ENCODE measurements at regions not wholly inside any gene's neighbourhood (a gene's known extent, or its start where the extent isn't known, plus 50 kb on each side); places are given as distances from the start of the nearest gene placed in this dataset.

DNA sequence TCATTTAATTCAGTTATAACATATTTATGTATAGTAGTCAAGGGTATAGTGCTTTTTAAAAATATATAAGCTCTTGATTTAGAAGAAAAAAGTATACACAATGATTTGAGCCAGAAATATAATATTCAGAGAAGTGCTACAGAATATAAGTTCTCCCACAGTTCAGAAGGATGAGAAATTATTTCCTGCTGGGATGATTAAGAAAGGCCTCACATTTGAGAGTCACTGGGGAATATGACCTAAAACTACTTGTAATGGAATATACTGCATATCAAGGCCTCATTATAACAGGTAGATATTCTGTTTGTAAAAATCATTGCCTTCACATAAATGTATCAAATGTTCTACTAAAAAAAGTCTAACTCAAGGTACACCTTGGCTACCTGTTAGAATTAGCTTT is 203.5 kb downstream of the MBD2 start:
- no peaks in the 10 kb centered on the region for H3K4me1 Mint-ChIP-seq
- H3K9me3 Mint-ChIP-seq, result no peaks in the 10 kb centered on the region
- DNase-seq (ENCODE audit: low spot score in 2 of 2, unreplicated experiment in 2 of 2), result no peak
- TF ChIP-seq, protein P1, sequence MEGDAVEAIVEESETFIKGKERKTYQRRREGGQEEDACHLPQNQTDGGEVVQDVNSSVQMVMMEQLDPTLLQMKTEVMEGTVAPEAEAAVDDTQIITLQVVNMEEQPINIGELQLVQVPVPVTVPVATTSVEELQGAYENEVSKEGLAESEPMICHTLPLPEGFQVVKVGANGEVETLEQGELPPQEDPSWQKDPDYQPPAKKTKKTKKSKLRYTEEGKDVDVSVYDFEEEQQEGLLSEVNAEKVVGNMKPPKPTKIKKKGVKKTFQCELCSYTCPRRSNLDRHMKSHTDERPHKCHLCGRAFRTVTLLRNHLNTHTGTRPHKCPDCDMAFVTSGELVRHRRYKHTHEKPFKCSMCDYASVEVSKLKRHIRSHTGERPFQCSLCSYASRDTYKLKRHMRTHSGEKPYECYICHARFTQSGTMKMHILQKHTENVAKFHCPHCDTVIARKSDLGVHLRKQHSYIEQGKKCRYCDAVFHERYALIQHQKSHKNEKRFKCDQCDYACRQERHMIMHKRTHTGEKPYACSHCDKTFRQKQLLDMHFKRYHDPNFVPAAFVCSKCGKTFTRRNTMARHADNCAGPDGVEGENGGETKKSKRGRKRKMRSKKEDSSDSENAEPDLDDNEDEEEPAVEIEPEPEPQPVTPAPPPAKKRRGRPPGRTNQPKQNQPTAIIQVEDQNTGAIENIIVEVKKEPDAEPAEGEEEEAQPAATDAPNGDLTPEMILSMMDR (IDR thresholded peaks at IDR 0.05; ENCODE audit: unreplicated experiment), result no peak
- no peaks in the 10 kb centered on the region for H3K27me3 Mint-ChIP-seq (ENCODE audit: low read depth)
- H3K36me3 Mint-ChIP-seq, result no peaks in the 10 kb centered on the region
- no peak overlapping the region for H3K27ac Mint-ChIP-seq
- H3K4me3 Mint-ChIP-seq, result no peak overlapping the region

DNA sequence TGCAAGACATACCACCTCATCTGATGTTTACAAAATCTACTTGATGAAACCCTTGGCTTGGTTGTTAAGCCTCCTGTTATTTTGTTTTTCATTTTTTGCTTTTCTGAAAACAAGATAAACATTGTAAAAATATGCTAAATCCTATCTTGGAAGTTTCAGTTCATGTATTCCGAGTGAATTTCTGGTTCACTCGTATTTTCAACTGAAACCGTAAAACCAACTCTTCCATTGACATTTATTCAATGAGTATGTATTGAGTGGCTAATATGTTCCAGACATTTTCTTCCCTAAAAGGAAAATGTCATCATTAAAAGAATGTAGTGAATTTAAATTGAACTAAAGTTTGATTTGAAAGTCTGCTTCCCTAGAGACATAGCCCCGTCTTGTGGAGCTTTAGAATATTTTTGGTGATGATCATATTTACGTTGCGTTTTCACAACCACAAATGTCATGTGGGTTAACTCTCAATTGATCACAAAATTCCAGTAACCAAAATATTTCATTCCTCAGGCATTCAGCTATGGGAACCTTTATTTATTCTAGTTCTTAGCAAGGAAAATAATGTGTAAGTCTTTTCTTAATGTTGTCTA is 204.2 kb downstream of the MBD2 start:
- no peaks in the 10 kb centered on the region for H3K9me3 Mint-ChIP-seq
- TF ChIP-seq, protein P1 (IDR thresholded peaks at IDR 0.05; ENCODE audit: unreplicated experiment), result no peak
- no peaks in the 10 kb centered on the region for H3K4me1 Mint-ChIP-seq
- no peak overlapping the region for H3K4me3 Mint-ChIP-seq
- no peak for DNase-seq (ENCODE audit: low spot score in 2 of 2, unreplicated experiment in 2 of 2)
- H3K27ac Mint-ChIP-seq, result no peak overlapping the region
- no peaks in the 10 kb centered on the region for H3K36me3 Mint-ChIP-seq
- H3K27me3 Mint-ChIP-seq (ENCODE audit: low read depth), result no peaks in the 10 kb centered on the region

DNA sequence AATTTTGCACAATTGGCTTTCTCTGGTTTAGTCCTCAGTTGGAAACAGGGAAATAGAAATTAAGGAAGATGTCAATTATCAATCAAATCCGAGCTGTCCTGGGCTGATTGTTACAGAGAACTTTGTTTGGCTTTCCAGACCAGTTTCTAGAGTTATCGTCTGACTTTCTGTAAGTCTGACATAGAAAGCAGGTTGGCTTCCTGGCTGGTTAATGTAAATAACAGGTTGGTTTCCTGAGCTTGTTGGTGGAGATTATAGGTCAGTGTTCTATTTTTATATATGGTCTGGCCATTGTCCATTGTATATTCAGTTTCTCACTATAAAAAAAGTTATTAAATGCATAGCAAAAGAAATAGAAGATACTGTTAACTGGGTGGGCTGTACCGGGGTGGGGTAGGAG is 204.8 kb downstream of the MBD2 start:
- no peak overlapping the region for H3K4me3 Mint-ChIP-seq
- no peaks in the 10 kb centered on the region for H3K4me1 Mint-ChIP-seq
- H3K9me3 Mint-ChIP-seq, result no peaks in the 10 kb centered on the region
- H3K27me3 Mint-ChIP-seq (ENCODE audit: low read depth), result no peaks in the 10 kb centered on the region
- no peaks in the 10 kb centered on the region for H3K36me3 Mint-ChIP-seq
- TF ChIP-seq, protein P1 (IDR thresholded peaks at IDR 0.05; ENCODE audit: unreplicated experiment), result no peak
- H3K27ac Mint-ChIP-seq, result no peak overlapping the region
- DNase-seq (ENCODE audit: low spot score in 2 of 2, unreplicated experiment in 2 of 2), result no peak

DNA sequence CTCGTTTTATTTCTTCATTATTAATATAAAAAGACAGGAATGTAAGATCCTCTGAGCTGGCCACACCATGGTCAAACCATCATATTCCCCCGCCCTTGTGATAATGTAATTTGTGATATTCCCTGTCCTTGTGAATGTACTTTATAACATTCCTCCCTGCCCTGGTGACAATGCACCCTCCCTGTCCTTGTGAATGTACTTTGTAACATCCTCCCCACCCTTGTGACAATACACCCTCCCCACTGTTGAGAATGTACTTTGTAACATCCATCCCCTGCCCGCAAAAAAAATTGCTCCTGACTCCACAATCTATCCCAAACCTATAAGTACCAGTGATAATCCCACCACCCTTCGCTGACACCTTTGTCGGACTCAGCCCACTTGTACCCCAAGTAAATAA is 211.0 kb downstream of the MBD2 start:
- DNase-seq (ENCODE audit: low spot score in 2 of 2, unreplicated experiment in 2 of 2), result no peak
- H3K4me1 Mint-ChIP-seq, result no peaks in the 10 kb centered on the region
- no peak overlapping the region for H3K4me3 Mint-ChIP-seq
- TF ChIP-seq, protein P1 (IDR thresholded peaks at IDR 0.05; ENCODE audit: unreplicated experiment), result no peak
- no peak overlapping the region for H3K27ac Mint-ChIP-seq
- no peaks in the 10 kb centered on the region for H3K36me3 Mint-ChIP-seq
- peaks cover 5% of the 10 kb centered on the region for H3K9me3 Mint-ChIP-seq
- no peaks in the 10 kb centered on the region for H3K27me3 Mint-ChIP-seq (ENCODE audit: low read depth)

DNA sequence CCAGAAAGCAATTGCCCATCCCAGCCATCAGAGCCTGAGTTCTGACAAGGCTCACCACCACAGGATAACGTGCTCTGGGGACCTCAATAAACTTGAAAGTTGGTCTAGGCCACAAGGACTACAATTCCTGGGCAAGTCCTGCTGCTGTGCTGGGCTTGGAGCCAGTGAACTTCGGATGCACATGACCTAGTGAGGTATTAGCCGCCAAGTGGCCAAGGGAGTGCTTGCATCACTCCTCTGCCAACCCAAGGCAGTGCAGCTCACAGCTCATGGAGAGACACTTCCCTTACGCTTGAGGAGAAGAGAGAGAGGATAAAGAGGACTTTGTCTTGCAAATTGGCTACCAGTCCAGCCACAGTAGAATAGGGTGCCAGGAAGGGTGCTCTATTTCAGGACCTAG is 219.6 kb downstream of the MBD2 start:
- H3K9me3 Mint-ChIP-seq, result peaks cover 13% of the 10 kb centered on the region
- H3K36me3 Mint-ChIP-seq, result no peaks in the 10 kb centered on the region
- H3K27me3 Mint-ChIP-seq (ENCODE audit: low read depth), result no peaks in the 10 kb centered on the region
- TF ChIP-seq, protein P1 (IDR thresholded peaks at IDR 0.05; ENCODE audit: unreplicated experiment), result no peak
- no peaks in the 10 kb centered on the region for H3K4me1 Mint-ChIP-seq
- no peak overlapping the region for H3K27ac Mint-ChIP-seq
- no peak overlapping the region for H3K4me3 Mint-ChIP-seq
- no peak for DNase-seq (ENCODE audit: low spot score in 2 of 2, unreplicated experiment in 2 of 2)

DNA sequence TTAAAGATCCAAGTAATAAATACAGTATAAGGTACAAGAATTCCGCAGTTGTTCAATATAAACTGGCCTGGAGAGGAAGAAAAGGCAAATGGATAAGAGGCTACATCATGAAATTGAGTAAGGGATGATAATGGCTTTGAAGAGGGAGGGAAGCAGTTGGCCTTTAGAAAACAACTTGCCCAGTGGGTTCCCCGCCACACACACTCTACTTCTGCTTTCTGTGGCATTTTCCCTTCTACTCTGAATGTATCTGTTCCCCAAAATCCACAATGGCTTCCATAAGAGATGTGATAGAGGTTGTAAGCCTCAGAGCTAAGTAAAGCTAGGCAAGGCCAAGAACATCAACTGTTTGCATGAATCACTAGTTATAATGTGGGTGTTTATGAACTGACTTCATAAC is 221.3 kb downstream of the MBD2 start:
- Mint-ChIP-seq H3K36me3 (no peaks in the 10 kb centered on the region), H3K4me1 (no peaks in the 10 kb centered on the region), H3K27ac (no peak overlapping the region), H3K4me3 (no peak overlapping the region), H3K9me3 (peaks cover 6% of the 10 kb centered on the region), H3K27me3 (ENCODE audit: low read depth) (no peaks in the 10 kb centered on the region)
- TF ChIP-seq, protein P1 (IDR thresholded peaks at IDR 0.05; ENCODE audit: unreplicated experiment), result no peak
- no peak for DNase-seq (ENCODE audit: low spot score in 2 of 2, unreplicated experiment in 2 of 2)

Measured in mesothelial cell of epicardium (in vitro differentiated cells).